HCT116 (cell line): ENCODE measurements at regions not wholly inside any gene's neighbourhood (a gene's known extent, or its start where the extent isn't known, plus 50 kb on each side); places are given as distances from the start of the nearest gene placed in this dataset.

ENCODE experiments used
- CEBPB ChIP-seq: IDR thresholded peaks from 2 replicates; pipeline ENCODE4 v1.6.1; 2012; ENCODE audit warnings: low read depth
- EGR1 ChIP-seq: IDR thresholded peaks from 2 replicates; pipeline ENCODE4 v1.6.1; 2012; ENCODE audit warnings: low read depth
- ELF1 ChIP-seq: IDR thresholded peaks from 2 replicates; pipeline ENCODE4 v1.6.1; 2012; ENCODE audit warnings: low read depth, borderline replicate concordance
- EZH2 ChIP-seq: fragments of 200-600 bp; sonication (generic); IDR thresholded peaks from 2 replicates; pipeline ENCODE4 v1.6.1; 2017; ENCODE audit warnings: antibody characterized with exemption, mixed run types
- JUND ChIP-seq: IDR thresholded peaks from 2 replicates; pipeline ENCODE4 v1.6.1; 2012
- POLR2A ChIP-seq: IDR thresholded peaks from 2 replicates; pipeline ENCODE4 v1.7.0; 2011; ENCODE audit warnings: borderline replicate concordance; ENCODE audit not compliant: insufficient read depth, insufficient read length; ENCODE audit errors: extremely low read depth
- POLR2AphosphoS5 ChIP-seq: IDR thresholded peaks from 2 replicates; pipeline ENCODE4 v1.6.1; 2011; ENCODE audit warnings: mild to moderate bottlenecking, low read depth, low read length, moderate library complexity
- RAD21 ChIP-seq: IDR thresholded peaks from 2 replicates; pipeline ENCODE4 v1.6.1; 2012; ENCODE audit warnings: low read depth, mild to moderate bottlenecking
- SIN3A ChIP-seq: IDR thresholded peaks from 2 replicates; pipeline ENCODE4 v1.6.1; 2012; ENCODE audit warnings: low read depth
- SP1 ChIP-seq: IDR thresholded peaks from 2 replicates; pipeline ENCODE4 v1.6.1; 2012; ENCODE audit warnings: low read depth
- TF ChIP-seq, protein P1 (sequence below), 3 experiments: fragments of 200-600 bp in 1 of 3; sonication (generic) in 1 of 3; IDR thresholded peaks in 2 of 3; conservative IDR thresholded peaks in 1 of 3; 2 replicates each; pipeline ENCODE4 v1.5.1; 2012 to 2017; ENCODE audit warnings: low read depth in 2 of 3, low read length in 2 of 3, antibody characterized with exemption in 1 of 3, borderline replicate concordance in 1 of 3, control low read depth in 1 of 3, mild to moderate bottlenecking in 1 of 3, mixed read lengths in 1 of 3, mixed run types in 1 of 3, moderate library complexity in 1 of 3; ENCODE audit not compliant: insufficient read depth in 1 of 3
- TF ChIP-seq, protein P2 (sequence below): IDR thresholded peaks from 2 replicates; pipeline ENCODE4 v1.6.1; 2012

DNA sequence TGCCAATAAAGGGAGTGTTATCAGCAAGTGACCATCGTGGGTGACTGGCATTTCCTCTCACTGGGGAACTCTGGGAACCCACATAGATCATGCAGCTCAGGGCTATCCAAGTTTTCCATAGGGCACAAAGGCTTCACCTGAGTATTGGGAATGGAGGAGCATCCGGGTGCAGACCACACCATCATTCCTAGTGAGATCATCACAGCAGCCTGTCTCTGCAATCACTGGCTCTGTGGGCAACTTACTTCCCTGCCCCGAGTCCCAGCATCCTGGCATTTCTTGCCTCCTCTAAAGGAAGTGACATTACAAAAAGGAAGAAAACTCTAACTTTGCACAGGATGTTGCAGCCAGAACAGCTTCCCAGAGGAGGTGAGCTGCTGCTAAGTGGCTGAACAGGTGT, 80.6 kb upstream of the SHB start:
- TF ChIP-seq ELF1 (no peak), JUND (no peak), SP1 (no peak), EZH2 (no peak), RAD21 (no peak), SIN3A (no peak), POLR2AphosphoS5 (no peak), EGR1 (no peak), CEBPB (no peak), POLR2A (no peak)
- TF ChIP-seq, protein P1, sequence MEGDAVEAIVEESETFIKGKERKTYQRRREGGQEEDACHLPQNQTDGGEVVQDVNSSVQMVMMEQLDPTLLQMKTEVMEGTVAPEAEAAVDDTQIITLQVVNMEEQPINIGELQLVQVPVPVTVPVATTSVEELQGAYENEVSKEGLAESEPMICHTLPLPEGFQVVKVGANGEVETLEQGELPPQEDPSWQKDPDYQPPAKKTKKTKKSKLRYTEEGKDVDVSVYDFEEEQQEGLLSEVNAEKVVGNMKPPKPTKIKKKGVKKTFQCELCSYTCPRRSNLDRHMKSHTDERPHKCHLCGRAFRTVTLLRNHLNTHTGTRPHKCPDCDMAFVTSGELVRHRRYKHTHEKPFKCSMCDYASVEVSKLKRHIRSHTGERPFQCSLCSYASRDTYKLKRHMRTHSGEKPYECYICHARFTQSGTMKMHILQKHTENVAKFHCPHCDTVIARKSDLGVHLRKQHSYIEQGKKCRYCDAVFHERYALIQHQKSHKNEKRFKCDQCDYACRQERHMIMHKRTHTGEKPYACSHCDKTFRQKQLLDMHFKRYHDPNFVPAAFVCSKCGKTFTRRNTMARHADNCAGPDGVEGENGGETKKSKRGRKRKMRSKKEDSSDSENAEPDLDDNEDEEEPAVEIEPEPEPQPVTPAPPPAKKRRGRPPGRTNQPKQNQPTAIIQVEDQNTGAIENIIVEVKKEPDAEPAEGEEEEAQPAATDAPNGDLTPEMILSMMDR (IDR thresholded peaks at IDR 0.05 in 2 of 3, conservative IDR thresholded peaks at IDR 0.05 in 1 of 3; ENCODE audit: borderline replicate concordance in 1 of 3, insufficient read depth in 1 of 3, low read depth in 2 of 3, low read length in 2 of 3): no peak
- TF ChIP-seq, protein P2, sequence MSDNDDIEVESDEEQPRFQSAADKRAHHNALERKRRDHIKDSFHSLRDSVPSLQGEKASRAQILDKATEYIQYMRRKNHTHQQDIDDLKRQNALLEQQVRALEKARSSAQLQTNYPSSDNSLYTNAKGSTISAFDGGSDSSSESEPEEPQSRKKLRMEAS: no peak
